ENCODE measurements at regions not wholly inside any gene's neighbourhood (a gene's known extent, or its start where the extent isn't known, plus 50 kb on each side); places are given as distances from the start of the nearest gene placed in this dataset.

DNA sequence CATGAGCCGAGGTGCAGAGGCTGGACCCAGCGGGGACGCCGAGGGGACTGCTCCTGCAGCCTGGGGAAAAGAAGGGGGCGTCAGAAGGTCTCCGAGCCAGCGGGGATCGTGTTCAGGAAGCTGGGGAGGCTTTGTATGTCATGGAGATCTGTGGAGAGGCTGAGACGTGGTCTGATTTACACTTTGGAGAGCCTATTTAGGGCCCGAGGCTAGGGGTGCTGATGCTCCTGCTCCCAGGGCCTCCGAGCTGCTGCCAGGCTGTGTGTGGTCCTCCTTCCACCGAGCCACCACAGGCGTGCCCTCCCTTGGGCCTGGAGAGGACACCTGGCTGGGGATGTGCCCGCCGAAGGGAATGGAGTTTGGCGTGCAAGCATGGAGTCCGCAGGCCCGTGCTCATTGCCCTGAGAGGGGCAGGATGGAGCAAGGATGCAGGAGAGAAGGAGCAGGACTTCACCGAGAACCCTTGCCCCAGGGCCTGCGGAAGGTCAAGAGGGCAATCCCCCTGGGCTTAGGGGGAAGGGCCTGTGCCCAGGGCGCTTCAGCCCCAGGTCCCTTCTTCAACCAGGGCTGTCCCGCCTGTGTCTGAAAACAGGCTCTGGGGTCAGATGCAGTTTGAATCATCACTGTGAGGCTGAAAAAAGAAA is 252.5 kb downstream of the VAPA start:
- DNase-seq (ENCODE audit: low spot score) = no peak
- no peaks in the 10 kb centered on the region for H3K9me3 ChIP-seq
- H3K36me3 ChIP-seq = no peaks in the 10 kb centered on the region
- WGBS = 97% methylated on average over 22 of the region's 22 CpGs
- intact Hi-C loops (cut with DNase I) = no loop called here
- no peak overlapping the region for H3K27ac ChIP-seq
- H3K4me3 ChIP-seq = no peak overlapping the region
- TF ChIP-seq POLR2AphosphoS5 (IDR thresholded peaks at IDR 0.05) (no peak), POLR2A (IDR thresholded peaks at IDR 0.05) (no peak)
- TF ChIP-seq, protein P1, sequence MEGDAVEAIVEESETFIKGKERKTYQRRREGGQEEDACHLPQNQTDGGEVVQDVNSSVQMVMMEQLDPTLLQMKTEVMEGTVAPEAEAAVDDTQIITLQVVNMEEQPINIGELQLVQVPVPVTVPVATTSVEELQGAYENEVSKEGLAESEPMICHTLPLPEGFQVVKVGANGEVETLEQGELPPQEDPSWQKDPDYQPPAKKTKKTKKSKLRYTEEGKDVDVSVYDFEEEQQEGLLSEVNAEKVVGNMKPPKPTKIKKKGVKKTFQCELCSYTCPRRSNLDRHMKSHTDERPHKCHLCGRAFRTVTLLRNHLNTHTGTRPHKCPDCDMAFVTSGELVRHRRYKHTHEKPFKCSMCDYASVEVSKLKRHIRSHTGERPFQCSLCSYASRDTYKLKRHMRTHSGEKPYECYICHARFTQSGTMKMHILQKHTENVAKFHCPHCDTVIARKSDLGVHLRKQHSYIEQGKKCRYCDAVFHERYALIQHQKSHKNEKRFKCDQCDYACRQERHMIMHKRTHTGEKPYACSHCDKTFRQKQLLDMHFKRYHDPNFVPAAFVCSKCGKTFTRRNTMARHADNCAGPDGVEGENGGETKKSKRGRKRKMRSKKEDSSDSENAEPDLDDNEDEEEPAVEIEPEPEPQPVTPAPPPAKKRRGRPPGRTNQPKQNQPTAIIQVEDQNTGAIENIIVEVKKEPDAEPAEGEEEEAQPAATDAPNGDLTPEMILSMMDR (IDR thresholded peaks at IDR 0.05) = no peak
- H3K27me3 ChIP-seq (replicated peaks; ENCODE audit: insufficient read depth) = no peaks in the 10 kb centered on the region
- H3K4me1 ChIP-seq (replicated peaks) = no peaks in the 10 kb centered on the region

DNA sequence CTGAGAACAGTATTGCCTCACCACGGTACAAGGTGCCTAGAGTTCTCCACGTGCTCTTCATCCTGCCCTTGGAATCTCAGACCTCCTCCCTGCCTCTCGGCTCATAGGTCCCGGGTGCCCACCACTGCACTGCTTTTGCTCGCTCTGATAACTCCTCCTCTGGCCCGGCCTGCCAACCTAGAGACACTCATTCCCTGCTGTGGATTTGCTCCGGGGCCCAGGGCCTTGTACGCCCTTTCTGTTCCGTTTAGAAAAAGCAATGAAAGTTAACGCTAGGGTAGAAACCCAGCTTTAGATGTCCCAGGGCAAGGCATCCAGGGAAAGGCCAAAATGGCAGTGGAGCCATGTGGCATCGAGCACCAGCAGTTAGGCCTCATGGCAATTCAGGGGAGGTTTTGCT is 253.9 kb downstream of the VAPA start:
- H3K9me3 ChIP-seq = no peaks in the 10 kb centered on the region
- TF ChIP-seq POLR2AphosphoS5 (IDR thresholded peaks at IDR 0.05) (no peak), POLR2A (IDR thresholded peaks at IDR 0.05) (no peak)
- TF ChIP-seq, protein P1 (IDR thresholded peaks at IDR 0.05) = no peak
- no peak for DNase-seq (ENCODE audit: low spot score)
- 96% methylated on average over 11 of the region's 11 CpGs for WGBS
- H3K36me3 ChIP-seq = no peaks in the 10 kb centered on the region
- H3K4me1 ChIP-seq (replicated peaks) = no peaks in the 10 kb centered on the region
- intact Hi-C loops (cut with DNase I) = no loop called here
- H3K4me3 ChIP-seq = no peak overlapping the region
- no peak overlapping the region for H3K27ac ChIP-seq
- no peaks in the 10 kb centered on the region for H3K27me3 ChIP-seq (replicated peaks; ENCODE audit: insufficient read depth)

DNA sequence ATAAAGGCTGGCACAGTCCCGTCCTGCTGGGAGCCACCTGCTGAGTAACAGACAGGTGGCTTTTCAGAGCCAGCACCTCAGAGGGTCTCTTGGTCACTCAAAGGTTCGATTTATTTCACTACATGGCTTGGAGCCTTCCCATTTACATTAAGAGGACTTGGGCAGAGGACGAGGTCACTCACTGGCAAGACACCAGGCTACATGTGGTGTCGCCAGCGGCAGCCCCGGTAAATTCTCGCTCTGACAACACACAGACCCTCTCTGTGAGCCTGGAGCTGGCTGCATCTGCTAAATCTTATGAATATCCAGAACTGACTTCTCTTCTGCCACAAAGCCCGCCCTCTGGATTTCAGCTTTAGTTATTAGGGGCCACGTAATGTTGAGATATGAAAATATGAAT is 254.7 kb downstream of the VAPA start:
- Histone ChIP-seq H3K27ac (no peak overlapping the region), H3K27me3 (replicated peaks; ENCODE audit: insufficient read depth) (no peaks in the 10 kb centered on the region), H3K4me3 (no peak overlapping the region), H3K36me3 (no peaks in the 10 kb centered on the region), H3K9me3 (no peaks in the 10 kb centered on the region), H3K4me1 (replicated peaks) (no peaks in the 10 kb centered on the region)
- intact Hi-C loops (cut with DNase I) = no loop called here
- no peak for DNase-seq (ENCODE audit: low spot score)
- TF ChIP-seq POLR2AphosphoS5 (IDR thresholded peaks at IDR 0.05) (no peak), POLR2A (IDR thresholded peaks at IDR 0.05) (no peak)
- TF ChIP-seq, protein P1 (IDR thresholded peaks at IDR 0.05) = no peak
- WGBS = 75% methylated on average over 9 of the region's 9 CpGs

DNA sequence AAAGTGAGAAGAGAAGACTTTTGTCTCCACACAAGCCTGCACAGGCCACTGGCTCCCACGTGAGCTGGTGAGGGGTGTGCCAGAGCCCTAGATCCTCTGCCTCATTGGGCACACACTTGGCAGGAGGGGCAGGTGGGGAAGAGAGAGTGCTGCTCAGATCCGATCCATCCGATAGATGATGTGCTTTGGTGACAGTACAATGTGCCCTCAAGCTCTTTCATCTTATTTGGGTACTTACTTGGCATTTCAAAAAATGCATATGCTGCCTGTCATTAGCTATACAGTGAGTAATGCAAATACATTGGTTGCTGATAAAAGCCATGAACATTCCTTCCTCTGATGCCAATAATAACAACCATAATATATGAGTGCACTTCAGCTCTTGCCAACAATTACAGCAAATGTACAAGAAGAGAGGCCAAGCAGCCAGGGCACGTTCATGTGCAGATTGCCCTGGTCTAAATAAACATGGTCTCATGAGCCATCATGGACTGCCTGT is 255.3 kb downstream of the VAPA start:
- no peak overlapping the region for H3K4me3 ChIP-seq
- H3K36me3 ChIP-seq = no peaks in the 10 kb centered on the region
- peak; percentile 17 for DNase-seq (ENCODE audit: low spot score)
- H3K4me1 ChIP-seq (replicated peaks) = no peaks in the 10 kb centered on the region
- WGBS = 44% methylated on average over 4 of the region's 4 CpGs
- TF ChIP-seq POLR2AphosphoS5 (IDR thresholded peaks at IDR 0.05) (no peak), POLR2A (IDR thresholded peaks at IDR 0.05) (no peak)
- TF ChIP-seq, protein P1 (IDR thresholded peaks at IDR 0.05) = no peak
- no peaks in the 10 kb centered on the region for H3K27me3 ChIP-seq (replicated peaks; ENCODE audit: insufficient read depth)
- H3K27ac ChIP-seq = no peak overlapping the region
- intact Hi-C loops (cut with DNase I) = no loop called here
- no peaks in the 10 kb centered on the region for H3K9me3 ChIP-seq

DNA sequence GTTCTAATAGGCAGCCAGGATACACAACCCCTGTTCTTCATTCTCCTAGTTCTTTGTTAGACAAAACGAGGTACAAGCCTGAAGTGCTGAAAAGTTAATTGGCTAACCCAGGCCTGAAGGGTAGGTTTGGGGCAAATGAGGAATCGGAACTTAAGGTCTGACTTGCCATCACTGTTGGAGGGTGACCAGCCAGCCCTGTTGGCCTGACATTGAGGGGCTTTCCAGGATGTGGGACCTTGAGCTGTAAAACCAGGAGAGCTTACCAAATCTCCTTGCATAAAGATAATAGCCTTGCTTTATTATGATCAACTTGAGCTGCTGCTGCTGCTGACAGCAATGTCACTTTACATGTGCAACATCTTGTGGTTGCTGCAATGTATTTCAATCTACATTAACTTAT is 256.0 kb downstream of the VAPA start:
- Histone ChIP-seq H3K9me3 (no peaks in the 10 kb centered on the region), H3K4me1 (replicated peaks) (no peaks in the 10 kb centered on the region), H3K4me3 (no peak overlapping the region), H3K36me3 (no peaks in the 10 kb centered on the region), H3K27ac (no peak overlapping the region), H3K27me3 (replicated peaks; ENCODE audit: insufficient read depth) (no peaks in the 10 kb centered on the region)
- WGBS = 65% methylated on average over 2 of the region's 2 CpGs
- intact Hi-C loops (cut with DNase I) = no loop called here
- no peak for DNase-seq (ENCODE audit: low spot score)
- TF ChIP-seq POLR2AphosphoS5 (IDR thresholded peaks at IDR 0.05) = no peak
- TF ChIP-seq, protein P1 (IDR thresholded peaks at IDR 0.05) = no peak
- TF ChIP-seq POLR2A (IDR thresholded peaks at IDR 0.05) = no peak

Data from prostate gland (tissue), 2 donors.